ENCODE measurements at regions not wholly inside any gene's neighbourhood (a gene's known extent, or its start where the extent isn't known, plus 50 kb on each side); places are given as distances from the start of the nearest gene placed in this dataset.
A peak's percentile ranks its signal among the peaks of the same experiment; 100 is the strongest.

- Histone ChIP-seq H3K9me3 (no peaks in the 10 kb centered on the region), H3K36me3 (ENCODE audit: low read depth) (no peaks in the 10 kb centered on the region), H3K4me3 (no peak overlapping the region), H3K4me1 (ENCODE audit: low read depth) (no peaks in the 10 kb centered on the region)
- TF ChIP-seq CTCF (IDR thresholded peaks at IDR 0.05), result no peak
- intact Hi-C loops (cut with DNase I, micrococcal nuclease), result no loop called here
- DNase-seq, result peak in 1 of 3 donors; percentile 8
- peak; percentile 29 for ATAC-seq
These were observed 122.3 kb downstream of the MTRR start for GRCh38 chr5:7991125-7991821.

GRCh38 chr5:7995688-7996294, 126.8 kb downstream of the MTRR start:
- TF ChIP-seq CTCF (IDR thresholded peaks at IDR 0.05), result no peak
- DNase-seq (no peak), ATAC-seq (no peak)
- Histone ChIP-seq H3K36me3 (ENCODE audit: low read depth) (no peaks in the 10 kb centered on the region), H3K4me1 (ENCODE audit: low read depth) (no peaks in the 10 kb centered on the region), H3K4me3 (no peak overlapping the region), H3K9me3 (no peaks in the 10 kb centered on the region)
- intact Hi-C loops (cut with DNase I, micrococcal nuclease), result no loop called here

- intact Hi-C loops (cut with DNase I, micrococcal nuclease), result no loop called here
- Histone ChIP-seq H3K4me1 (ENCODE audit: low read depth) (no peaks in the 10 kb centered on the region), H3K4me3 (no peak overlapping the region), H3K9me3 (no peaks in the 10 kb centered on the region), H3K36me3 (ENCODE audit: low read depth) (no peaks in the 10 kb centered on the region)
- ATAC-seq, result peak; percentile 87
- peak in 2 of 3 donors; percentile 29 to 39 for DNase-seq
- no peak for TF ChIP-seq CTCF (IDR thresholded peaks at IDR 0.05)
These were observed 136.5 kb downstream of the MTRR start for GRCh38 chr5:8005416-8005815.

- ATAC-seq (no peak), DNase-seq (no peak)
- TF ChIP-seq CTCF (IDR thresholded peaks at IDR 0.05), result no peak
- Histone ChIP-seq H3K9me3 (no peaks in the 10 kb centered on the region), H3K4me1 (ENCODE audit: low read depth) (no peaks in the 10 kb centered on the region), H3K36me3 (ENCODE audit: low read depth) (no peaks in the 10 kb centered on the region), H3K4me3 (no peak overlapping the region)
- intact Hi-C loops (cut with DNase I, micrococcal nuclease), result no loop called here
These were observed 143.4 kb downstream of the MTRR start for GRCh38 chr5:8012131-8012977.

- TF ChIP-seq CTCF (IDR thresholded peaks at IDR 0.05), result no peak
- ATAC-seq (no peak), DNase-seq (no peak)
- Histone ChIP-seq H3K4me3 (no peak overlapping the region), H3K36me3 (ENCODE audit: low read depth) (no peaks in the 10 kb centered on the region), H3K4me1 (ENCODE audit: low read depth) (no peaks in the 10 kb centered on the region), H3K9me3 (no peaks in the 10 kb centered on the region)
- intact Hi-C loops (cut with DNase I, micrococcal nuclease), result no loop called here
These were observed 145.2 kb downstream of the MTRR start for GRCh38 chr5:8013948-8014710.

Data from mucosa of descending colon (tissue), 3 donors.